ENCODE measurements at regions not wholly inside any gene's neighbourhood (a gene's known extent, or its start where the extent isn't known, plus 50 kb on each side); places are given as distances from the start of the nearest gene placed in this dataset.
A peak's percentile ranks its signal among the peaks of the same experiment; 100 is the strongest.

DNA sequence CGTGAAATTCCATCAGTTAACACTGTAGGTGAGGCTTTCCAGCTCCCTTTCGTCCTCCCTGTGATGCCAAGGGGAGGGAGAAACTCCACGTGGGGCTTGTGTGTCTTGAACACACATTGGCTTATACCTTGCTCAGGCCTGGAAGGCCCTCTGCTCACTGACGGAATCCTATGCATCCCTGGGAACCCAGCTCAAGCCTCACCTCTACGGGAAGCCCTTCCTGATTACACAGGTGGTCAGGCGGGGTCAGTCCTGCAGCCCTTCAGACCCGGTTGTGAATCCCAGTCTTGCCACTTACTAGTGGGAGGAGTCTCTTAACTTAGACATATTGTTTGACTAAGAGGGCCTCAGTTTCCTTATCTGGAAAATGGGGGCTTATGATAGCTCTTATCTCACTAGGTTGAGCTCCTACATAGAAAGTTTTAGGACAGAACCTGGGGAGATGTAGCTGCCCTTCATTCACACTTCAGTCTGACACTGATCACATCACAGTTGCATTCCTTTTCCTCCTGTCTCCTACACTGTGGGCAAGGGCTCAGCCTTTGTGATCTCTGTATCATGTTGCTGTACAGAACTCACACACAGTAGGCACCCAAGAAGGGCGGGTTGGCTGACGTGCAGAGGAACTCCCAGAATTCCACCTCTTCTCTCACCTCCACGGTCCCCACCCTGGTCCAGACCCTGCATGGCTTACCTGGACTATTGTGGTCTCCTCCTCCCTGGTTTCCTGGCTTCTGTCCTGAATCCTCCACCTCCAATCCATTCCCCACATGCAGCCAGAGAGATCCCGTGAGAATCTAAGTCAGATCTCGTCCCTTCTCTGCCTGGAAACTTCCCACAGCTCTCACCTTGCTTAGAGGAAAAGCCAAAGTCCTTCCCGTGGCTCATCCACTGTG, 129.6 kb downstream of the CEBPB start:
- no peaks in the 10 kb centered on the region for H3K36me3 ChIP-seq
- H3K27ac ChIP-seq = peak overlapping the region; percentile 61 to 90 (median 76)
- intact Hi-C loops (cut with DNase I) = no loop called here
- WGBS, 2 donors = 70 to 71% methylated on average over 13 of the region's 13 CpGs
- H3K9me3 ChIP-seq = no peaks in the 10 kb centered on the region
- H3K4me3 ChIP-seq = peak overlapping the region in 2 of 4 donors; percentile 28 to 34
- FAIRE-seq (no peak), ATAC-seq (no peak), DNase-seq (no peak)
- H3K27me3 ChIP-seq = no peaks in the 10 kb centered on the region
- peaks cover 0 to 13% (median 0%) of the 10 kb centered on the region in 3 donors for H3K4me1 ChIP-seq
- TF ChIP-seq CTCF (IDR thresholded peaks at IDR 0.05) = no peak

DNA sequence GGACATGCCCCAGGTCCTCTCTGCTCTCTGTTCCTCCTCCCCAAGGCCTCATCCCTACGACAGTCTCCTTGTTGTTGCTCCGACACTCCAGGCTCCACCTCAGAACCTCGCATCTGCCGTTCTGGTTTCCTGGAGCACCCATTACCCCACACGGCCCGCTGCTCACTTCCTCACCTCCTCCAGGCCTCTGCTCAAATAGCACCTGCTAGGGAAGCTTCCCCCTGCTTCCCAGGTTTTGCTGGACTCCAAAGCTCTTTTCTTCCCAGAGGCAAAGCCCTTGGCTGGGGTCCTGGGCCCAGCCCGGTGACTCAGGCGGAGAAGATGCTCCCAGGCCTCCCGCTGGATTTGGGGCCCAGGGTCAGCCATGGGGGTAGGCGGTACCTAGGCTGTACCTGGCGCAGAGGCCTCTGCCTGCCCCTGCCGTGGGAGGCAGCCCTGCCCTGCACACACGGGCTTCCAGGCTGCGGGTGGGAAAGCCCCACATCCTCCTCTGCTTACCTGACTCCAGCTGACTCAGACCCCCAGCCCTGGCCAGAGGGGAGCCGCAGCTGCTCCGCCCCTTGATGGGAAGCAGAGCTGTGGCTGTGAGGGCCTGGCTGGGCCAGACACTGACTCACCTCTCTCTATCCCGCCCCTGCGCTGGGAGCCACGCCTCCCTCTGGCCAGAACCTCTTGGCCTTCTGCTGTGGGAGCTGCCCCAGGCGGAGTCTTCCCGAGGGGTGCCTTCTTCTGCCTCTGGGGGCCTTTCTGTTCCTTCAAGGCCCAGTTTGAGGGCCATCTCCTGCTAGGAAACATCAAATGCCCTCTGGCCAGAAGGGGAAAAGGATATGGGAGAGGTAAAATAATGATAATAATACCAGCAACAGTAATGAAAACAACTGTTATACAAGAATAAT, 130.5 kb downstream of the CEBPB start:
- H3K4me1 ChIP-seq = peaks cover 0 to 13% (median 0%) of the 10 kb centered on the region in 3 donors
- H3K36me3 ChIP-seq = no peaks in the 10 kb centered on the region
- DNase-seq = peak; percentile 87 to 91 (median 90)
- H3K4me3 ChIP-seq = peak overlapping the region in 2 of 4 donors; percentile 28 to 34
- FAIRE-seq = no peak
- peak overlapping the region; percentile 61 to 90 (median 76) for H3K27ac ChIP-seq
- H3K9me3 ChIP-seq = no peaks in the 10 kb centered on the region
- intact Hi-C loops (cut with DNase I) = no loop called here
- peak; percentile 95 to 96 (median 95) for ATAC-seq
- H3K27me3 ChIP-seq = no peaks in the 10 kb centered on the region
- 46 to 58% methylated on average over 21 of the region's 21 CpGs for WGBS, 2 donors
- TF ChIP-seq CTCF (IDR thresholded peaks at IDR 0.05) = no peak

GRCh38 chr20:50321797-50322480, 131.3 kb downstream of the CEBPB start:
- Histone ChIP-seq H3K4me1 (peaks cover 0 to 13% (median 0%) of the 10 kb centered on the region in 3 donors), H3K4me3 (no peak overlapping the region), H3K36me3 (no peaks in the 10 kb centered on the region), H3K27ac (peak overlapping the region; percentile 61 to 90 (median 76)), H3K27me3 (no peaks in the 10 kb centered on the region), H3K9me3 (no peaks in the 10 kb centered on the region)
- FAIRE-seq (no peak), DNase-seq (no peak), ATAC-seq (peak in 3 of 4 donors; percentile 15 to 43 (median 20))
- TF ChIP-seq CTCF (IDR thresholded peaks at IDR 0.05) = no peak
- 48 to 55% methylated on average over 9 of the region's 9 CpGs for WGBS, 2 donors
- intact Hi-C loops (cut with DNase I) = no loop called here

GRCh38 chr20:50322703-50323131, 132.1 kb downstream of the CEBPB start:
- Histone ChIP-seq H3K4me3 (no peak overlapping the region), H3K27ac (no peak overlapping the region), H3K27me3 (no peaks in the 10 kb centered on the region), H3K9me3 (no peaks in the 10 kb centered on the region), H3K36me3 (no peaks in the 10 kb centered on the region), H3K4me1 (peaks cover 0 to 13% (median 0%) of the 10 kb centered on the region in 3 donors)
- WGBS, 2 donors = 87 to 91% methylated on average over 5 of the region's 5 CpGs
- no peak for TF ChIP-seq CTCF (IDR thresholded peaks at IDR 0.05)
- FAIRE-seq (no peak), ATAC-seq (no peak), DNase-seq (no peak)
- intact Hi-C loops (cut with DNase I) = no loop called here

Measured in pancreas (tissue), 10 donors.